ENCODE measurements at regions not wholly inside any gene's neighbourhood (a gene's known extent, or its start where the extent isn't known, plus 50 kb on each side); places are given as distances from the start of the nearest gene placed in this dataset.
"Not testable (repeated sequence)": the region's sequence is repeated elsewhere in the genome, so short reads cannot be mapped to it uniquely, and the experiment has no call there.

GRCh38 chr4:117549524-117549923, 464.1 kb upstream of the TRAM1L1 start:
- H3K9me3 ChIP-seq (ENCODE audit: low read length), result no peaks in the 10 kb centered on the region
- H3K36me3 ChIP-seq (ENCODE audit: insufficient read depth, low read length), result no peaks in the 10 kb centered on the region
- no peak overlapping the region for H3K4me3 ChIP-seq (ENCODE audit: low read length)
- H2AFZ ChIP-seq (ENCODE audit: low read depth, low read length), result no peak overlapping the region
- no peaks in the 10 kb centered on the region for H3K4me1 ChIP-seq (ENCODE audit: insufficient read depth, low read length)
- no peaks in the 10 kb centered on the region for H3K27me3 ChIP-seq (ENCODE audit: insufficient read depth, low read length)

GRCh38 chr4:117550085-117550484, 464.7 kb upstream of the TRAM1L1 start:
- Histone ChIP-seq H3K4me3 (ENCODE audit: low read length) (no peak overlapping the region), H3K4me1 (ENCODE audit: insufficient read depth, low read length) (no peaks in the 10 kb centered on the region), H3K27me3 (ENCODE audit: insufficient read depth, low read length) (no peaks in the 10 kb centered on the region)

GRCh38 chr4:117560329-117560728, 474.0 kb upstream of the NDST3 start:
- Histone ChIP-seq H3K4me1 (ENCODE audit: insufficient read depth, low read length) (no peaks in the 10 kb centered on the region), H3K9me3 (ENCODE audit: low read length) (no peaks in the 10 kb centered on the region), H2AFZ (ENCODE audit: low read depth, low read length) (no peak overlapping the region), H3K4me3 (ENCODE audit: low read length) (no peak overlapping the region), H3K36me3 (ENCODE audit: insufficient read depth, low read length) (no peaks in the 10 kb centered on the region), H3K27me3 (ENCODE audit: insufficient read depth, low read length) (no peaks in the 10 kb centered on the region)

More at GRCh38 chr4:117550085-117550484, 464.7 kb upstream of the TRAM1L1 start:
- Histone ChIP-seq H3K9me3 (ENCODE audit: low read length) (no peaks in the 10 kb centered on the region), H2AFZ (ENCODE audit: low read depth, low read length) (no peak overlapping the region), H3K36me3 (ENCODE audit: insufficient read depth, low read length) (no peaks in the 10 kb centered on the region)

GRCh38 chr4:117574085-117574484, 460.2 kb upstream of the NDST3 start:
- no peaks in the 10 kb centered on the region for H3K9me3 ChIP-seq (ENCODE audit: low read length)
- H3K4me1 ChIP-seq (ENCODE audit: insufficient read depth, low read length), result no peaks in the 10 kb centered on the region

GRCh38 chr4:117575850-117576249, 458.4 kb upstream of the NDST3 start:
- Histone ChIP-seq H3K4me3 (ENCODE audit: low read length) (no peak overlapping the region), H3K36me3 (ENCODE audit: insufficient read depth, low read length) (no peaks in the 10 kb centered on the region), H2AFZ (ENCODE audit: low read depth, low read length) (no peak overlapping the region), H3K4me1 (ENCODE audit: insufficient read depth, low read length) (no peaks in the 10 kb centered on the region), H3K9me3 (ENCODE audit: low read length) (no peaks in the 10 kb centered on the region), H3K27me3 (ENCODE audit: insufficient read depth, low read length) (no peaks in the 10 kb centered on the region)

More at GRCh38 chr4:117574085-117574484, 460.2 kb upstream of the NDST3 start:
- no peak overlapping the region for H3K4me3 ChIP-seq (ENCODE audit: low read length)
- H2AFZ ChIP-seq (ENCODE audit: low read depth, low read length), result no peak overlapping the region
- H3K27me3 ChIP-seq (ENCODE audit: insufficient read depth, low read length), result no peaks in the 10 kb centered on the region
- no peaks in the 10 kb centered on the region for H3K36me3 ChIP-seq (ENCODE audit: insufficient read depth, low read length)

- H3K36me3 ChIP-seq (ENCODE audit: insufficient read depth, low read length), result no peaks in the 10 kb centered on the region
- H3K4me1 ChIP-seq (ENCODE audit: insufficient read depth, low read length), result no peaks in the 10 kb centered on the region
- no peak overlapping the region for H2AFZ ChIP-seq (ENCODE audit: low read depth, low read length)
- H3K4me3 ChIP-seq (ENCODE audit: low read length), result no peak overlapping the region
- H3K27me3 ChIP-seq (ENCODE audit: insufficient read depth, low read length), result no peaks in the 10 kb centered on the region
- H3K9me3 ChIP-seq (ENCODE audit: low read length), result no peaks in the 10 kb centered on the region
Measured at GRCh38 chr4:117577686-117578311, 456.5 kb upstream of the NDST3 start.

- Histone ChIP-seq H2AFZ (ENCODE audit: low read depth, low read length) (no peak overlapping the region), H3K9me3 (ENCODE audit: low read length) (no peaks in the 10 kb centered on the region)
Measured at GRCh38 chr4:117588771-117589170, 445.5 kb upstream of the NDST3 start.

GRCh38 chr4:117596917-117597480, 437.3 kb upstream of the NDST3 start:
- H3K27me3 ChIP-seq (ENCODE audit: insufficient read depth, low read length), result no peaks in the 10 kb centered on the region
- no peak overlapping the region for H2AFZ ChIP-seq (ENCODE audit: low read depth, low read length)
- H3K9me3 ChIP-seq (ENCODE audit: low read length), result no peaks in the 10 kb centered on the region
- no peaks in the 10 kb centered on the region for H3K4me1 ChIP-seq (ENCODE audit: insufficient read depth, low read length)
- H3K4me3 ChIP-seq (ENCODE audit: low read length), result no peak overlapping the region
- H3K36me3 ChIP-seq (ENCODE audit: insufficient read depth, low read length), result no peaks in the 10 kb centered on the region

More at GRCh38 chr4:117588771-117589170, 445.5 kb upstream of the NDST3 start:
- no peaks in the 10 kb centered on the region for H3K4me1 ChIP-seq (ENCODE audit: insufficient read depth, low read length)
- no peaks in the 10 kb centered on the region for H3K27me3 ChIP-seq (ENCODE audit: insufficient read depth, low read length)
- no peak overlapping the region for H3K4me3 ChIP-seq (ENCODE audit: low read length)
- no peaks in the 10 kb centered on the region for H3K36me3 ChIP-seq (ENCODE audit: insufficient read depth, low read length)

- not testable (repeated sequence) for H3K27me3 ChIP-seq (ENCODE audit: insufficient read depth, low read length); H2AFZ ChIP-seq (ENCODE audit: low read depth, low read length); H3K4me1 ChIP-seq (ENCODE audit: insufficient read depth, low read length); H3K36me3 ChIP-seq (ENCODE audit: insufficient read depth, low read length); H3K4me3 ChIP-seq (ENCODE audit: low read length); H3K9me3 ChIP-seq (ENCODE audit: low read length)
Measured at GRCh38 chr4:117599393-117599792, 434.9 kb upstream of the NDST3 start.

GRCh38 chr4:117600936-117601335, 433.4 kb upstream of the NDST3 start:
- H3K4me1 ChIP-seq (ENCODE audit: insufficient read depth, low read length); H3K9me3 ChIP-seq (ENCODE audit: low read length); H3K4me3 ChIP-seq (ENCODE audit: low read length); H3K27me3 ChIP-seq (ENCODE audit: insufficient read depth, low read length); H2AFZ ChIP-seq (ENCODE audit: low read depth, low read length); H3K36me3 ChIP-seq (ENCODE audit: insufficient read depth, low read length): not testable (repeated sequence)

GRCh38 chr4:117610706-117611308, 423.5 kb upstream of the NDST3 start:
- Histone ChIP-seq H3K36me3 (ENCODE audit: insufficient read depth, low read length) (no peaks in the 10 kb centered on the region), H3K27me3 (ENCODE audit: insufficient read depth, low read length) (no peaks in the 10 kb centered on the region), H3K4me1 (ENCODE audit: insufficient read depth, low read length) (no peaks in the 10 kb centered on the region), H2AFZ (ENCODE audit: low read depth, low read length) (no peak overlapping the region), H3K9me3 (ENCODE audit: low read length) (no peaks in the 10 kb centered on the region), H3K4me3 (ENCODE audit: low read length) (no peak overlapping the region)

- Histone ChIP-seq H3K9me3 (ENCODE audit: low read length) (no peaks in the 10 kb centered on the region), H3K4me1 (ENCODE audit: insufficient read depth, low read length) (no peaks in the 10 kb centered on the region), H3K36me3 (ENCODE audit: insufficient read depth, low read length) (no peaks in the 10 kb centered on the region), H3K4me3 (ENCODE audit: low read length) (no peak overlapping the region), H3K27me3 (ENCODE audit: insufficient read depth, low read length) (no peaks in the 10 kb centered on the region), H2AFZ (ENCODE audit: low read depth, low read length) (no peak overlapping the region)
Measured at GRCh38 chr4:117621673-117622072, 412.6 kb upstream of the NDST3 start.

- Histone ChIP-seq H3K4me1 (ENCODE audit: insufficient read depth, low read length) (no peaks in the 10 kb centered on the region), H3K36me3 (ENCODE audit: insufficient read depth, low read length) (no peaks in the 10 kb centered on the region), H3K27me3 (ENCODE audit: insufficient read depth, low read length) (no peaks in the 10 kb centered on the region), H3K4me3 (ENCODE audit: low read length) (no peak overlapping the region), H2AFZ (ENCODE audit: low read depth, low read length) (no peak overlapping the region), H3K9me3 (ENCODE audit: low read length) (no peaks in the 10 kb centered on the region)
Measured at GRCh38 chr4:117623326-117623725, 411.0 kb upstream of the NDST3 start.

Measured in neuron (in vitro differentiated cells).